ENCODE measurements at regions not wholly inside any gene's neighbourhood (a gene's known extent, or its start where the extent isn't known, plus 50 kb on each side); places are given as distances from the start of the nearest gene placed in this dataset.
A peak's percentile ranks its signal among the peaks of the same experiment; 100 is the strongest.

GRCh38 chr17:14688134-14688533 lies 387.3 kb downstream of the HS3ST3B1 start:
- Histone ChIP-seq H3K9me2 (replicated peaks; ENCODE audit: insufficient read depth) (no peaks in the 10 kb centered on the region), H3K79me2 (no peaks in the 10 kb centered on the region), H3K36me3 (replicated peaks; ENCODE audit: insufficient read depth, low read depth) (no peaks in the 10 kb centered on the region), H3K27ac (no peak overlapping the region), H3K4me3 (no peak overlapping the region), H3K27me3 (no peaks in the 10 kb centered on the region), H3K9me3 (ENCODE audit: low read depth) (no peaks in the 10 kb centered on the region), H3K4me2 (no peak overlapping the region), H2AFZ (no peak overlapping the region), H4K20me1 (ENCODE audit: insufficient read depth, poor library complexity, severe bottlenecking) (no peaks in the 10 kb centered on the region), H3K4me1 (ENCODE audit: insufficient read depth) (no peaks in the 10 kb centered on the region)
- no peak for TF ChIP-seq EZH2 (IDR thresholded peaks at IDR 0.05; ENCODE audit: borderline replicate concordance)
- TF ChIP-seq CTCF (IDR thresholded peaks at IDR 0.05; ENCODE audit: poor library complexity), result peak; percentile 11
- no peak for TF ChIP-seq EZH2phosphoT487 (IDR thresholded peaks at IDR 0.05; ENCODE audit: low read depth, severe bottlenecking, unreplicated experiment)
- DNase-seq (ENCODE audit: low spot score), result no peak
- WGBS (ENCODE audit: low lambda C conversion rate, missing lambda C conversion rate), result 84% methylated on average over 3 of the region's 3 CpGs

- no peaks in the 10 kb centered on the region for H3K4me1 ChIP-seq (ENCODE audit: insufficient read depth)
- H4K20me1 ChIP-seq (ENCODE audit: insufficient read depth, poor library complexity, severe bottlenecking), result no peaks in the 10 kb centered on the region
- no peaks in the 10 kb centered on the region for H3K9me2 ChIP-seq (replicated peaks; ENCODE audit: insufficient read depth)
- H3K4me2 ChIP-seq, result no peak overlapping the region
- 20% methylated on average over 4 of the region's 4 CpGs for WGBS (ENCODE audit: low lambda C conversion rate, missing lambda C conversion rate)
- peak overlapping the region; percentile 24 for H3K27ac ChIP-seq
- H3K4me3 ChIP-seq, result no peak overlapping the region
- no peaks in the 10 kb centered on the region for H3K27me3 ChIP-seq
- H2AFZ ChIP-seq, result no peak overlapping the region
- H3K9me3 ChIP-seq (ENCODE audit: low read depth), result no peaks in the 10 kb centered on the region
- H3K79me2 ChIP-seq, result no peaks in the 10 kb centered on the region
- TF ChIP-seq CTCF (IDR thresholded peaks at IDR 0.05; ENCODE audit: poor library complexity) (no peak), EZH2 (IDR thresholded peaks at IDR 0.05; ENCODE audit: borderline replicate concordance) (no peak), EZH2phosphoT487 (IDR thresholded peaks at IDR 0.05; ENCODE audit: low read depth, severe bottlenecking, unreplicated experiment) (no peak)
- DNase-seq (ENCODE audit: low spot score), result peak; percentile 57
- H3K36me3 ChIP-seq (replicated peaks; ENCODE audit: insufficient read depth, low read depth), result no peaks in the 10 kb centered on the region
Observed at GRCh38 chr17:14672830-14673229, 371.9 kb downstream of the HS3ST3B1 start.

GRCh38 chr17:14670861-14671260 lies 370.0 kb downstream of the HS3ST3B1 start:
- H3K4me2 ChIP-seq, result no peak overlapping the region
- H3K79me2 ChIP-seq, result no peaks in the 10 kb centered on the region
- H3K4me3 ChIP-seq, result no peak overlapping the region
- no peaks in the 10 kb centered on the region for H3K4me1 ChIP-seq (ENCODE audit: insufficient read depth)
- no peak overlapping the region for H3K27ac ChIP-seq
- no peak for TF ChIP-seq EZH2 (IDR thresholded peaks at IDR 0.05; ENCODE audit: borderline replicate concordance)
- TF ChIP-seq EZH2phosphoT487 (IDR thresholded peaks at IDR 0.05; ENCODE audit: low read depth, severe bottlenecking, unreplicated experiment), result no peak
- TF ChIP-seq CTCF (IDR thresholded peaks at IDR 0.05; ENCODE audit: poor library complexity), result no peak
- no peaks in the 10 kb centered on the region for H4K20me1 ChIP-seq (ENCODE audit: insufficient read depth, poor library complexity, severe bottlenecking)
- no peak for DNase-seq (ENCODE audit: low spot score)
- H3K9me3 ChIP-seq (ENCODE audit: low read depth), result no peaks in the 10 kb centered on the region
- H2AFZ ChIP-seq, result no peak overlapping the region
- 94% methylated on average over 1 of the region's 1 CpG for WGBS (ENCODE audit: low lambda C conversion rate, missing lambda C conversion rate)
- H3K9me2 ChIP-seq (replicated peaks; ENCODE audit: insufficient read depth), result no peaks in the 10 kb centered on the region
- no peaks in the 10 kb centered on the region for H3K27me3 ChIP-seq
- no peaks in the 10 kb centered on the region for H3K36me3 ChIP-seq (replicated peaks; ENCODE audit: insufficient read depth, low read depth)

GRCh38 chr17:14664511-14664910 lies 363.6 kb downstream of the HS3ST3B1 start:
- WGBS (ENCODE audit: low lambda C conversion rate, missing lambda C conversion rate), result 64% methylated on average over 4 of the region's 4 CpGs
- no peak for DNase-seq (ENCODE audit: low spot score)
- Histone ChIP-seq H3K9me2 (replicated peaks; ENCODE audit: insufficient read depth) (no peaks in the 10 kb centered on the region), H3K4me1 (ENCODE audit: insufficient read depth) (no peaks in the 10 kb centered on the region), H3K27me3 (no peaks in the 10 kb centered on the region), H3K4me3 (no peak overlapping the region), H4K20me1 (ENCODE audit: insufficient read depth, poor library complexity, severe bottlenecking) (no peaks in the 10 kb centered on the region), H3K27ac (no peak overlapping the region), H3K4me2 (no peak overlapping the region), H3K79me2 (no peaks in the 10 kb centered on the region), H3K36me3 (replicated peaks; ENCODE audit: insufficient read depth, low read depth) (no peaks in the 10 kb centered on the region), H2AFZ (no peak overlapping the region), H3K9me3 (ENCODE audit: low read depth) (no peaks in the 10 kb centered on the region)
- TF ChIP-seq CTCF (IDR thresholded peaks at IDR 0.05; ENCODE audit: poor library complexity) (no peak), EZH2 (IDR thresholded peaks at IDR 0.05; ENCODE audit: borderline replicate concordance) (no peak), EZH2phosphoT487 (IDR thresholded peaks at IDR 0.05; ENCODE audit: low read depth, severe bottlenecking, unreplicated experiment) (no peak)

Measured in hepatocyte (in vitro differentiated cells).